ENCODE measurements at regions not wholly inside any gene's neighbourhood (a gene's known extent, or its start where the extent isn't known, plus 50 kb on each side); places are given as distances from the start of the nearest gene placed in this dataset.

- peaks cover 0 to 5% (median 0%) of the 10 kb centered on the region in 5 donors for H3K4me1 ChIP-seq (ENCODE audit: control insufficient read depth in 5 of 5, insufficient read depth in 5 of 5, low read length in 5 of 5)
- no peak overlapping the region for H3K27ac ChIP-seq (ENCODE audit: low read depth in 1 of 2, low read length in 1 of 2)
- no peak for DNase-seq
- peaks cover 0 to 3% (median 0%) of the 10 kb centered on the region in 3 donors for H3K27me3 ChIP-seq (ENCODE audit: control insufficient read depth in 3 of 3, insufficient read depth in 3 of 3, low read length in 2 of 3)
- ATAC-seq (ENCODE audit: insufficient read depth, low FRiP score), result no peak
- no peaks in the 10 kb centered on the region for H3K9me3 ChIP-seq (ENCODE audit: control insufficient read depth in 4 of 4, insufficient read depth in 3 of 4, low read length in 3 of 4)
- H3K4me3 ChIP-seq, result no peak overlapping the region
- H3K36me3 ChIP-seq (ENCODE audit: control insufficient read depth in 4 of 4, insufficient read depth in 4 of 4, low read length in 4 of 4), result no peaks in the 10 kb centered on the region
- no peak for TF ChIP-seq CTCF (IDR thresholded peaks at IDR 0.05; ENCODE audit: control extremely low read depth, extremely low read depth)
- 87 to 90% methylated on average over 6 of the region's 6 CpGs for WGBS, 2 donors
- no peak overlapping the region for H3K9ac ChIP-seq (ENCODE audit: insufficient read depth in 1 of 2, low read length in 2 of 2)
Observed at GRCh38 chr1:239775466-239775865, 316.2 kb upstream of the FMN2 start.

GRCh38 chr1:239778208-239778813 lies 313.4 kb upstream of the FMN2 start:
- Histone ChIP-seq H3K4me3 (no peak overlapping the region), H3K36me3 (ENCODE audit: control insufficient read depth in 4 of 4, insufficient read depth in 4 of 4, low read length in 4 of 4) (no peaks in the 10 kb centered on the region), H3K9me3 (ENCODE audit: control insufficient read depth in 4 of 4, insufficient read depth in 3 of 4, low read length in 3 of 4) (no peaks in the 10 kb centered on the region), H3K4me1 (ENCODE audit: control insufficient read depth in 5 of 5, insufficient read depth in 5 of 5, low read length in 5 of 5) (peaks cover 0 to 5% (median 0%) of the 10 kb centered on the region in 5 donors), H3K27ac (ENCODE audit: low read depth in 1 of 2, low read length in 1 of 2) (no peak overlapping the region), H3K27me3 (ENCODE audit: control insufficient read depth in 3 of 3, insufficient read depth in 3 of 3, low read length in 2 of 3) (no peaks in the 10 kb centered on the region), H3K9ac (ENCODE audit: insufficient read depth in 1 of 2, low read length in 2 of 2) (no peak overlapping the region)
- DNase-seq (peak in 2 of 3 donors; percentile 10 to 22), ATAC-seq (ENCODE audit: insufficient read depth, low FRiP score) (no peak)
- 45 to 68% methylated on average over 6 of the region's 6 CpGs for WGBS, 2 donors
- no peak for TF ChIP-seq CTCF (IDR thresholded peaks at IDR 0.05; ENCODE audit: control extremely low read depth, extremely low read depth)

- ATAC-seq (ENCODE audit: insufficient read depth, low FRiP score) (no peak), DNase-seq (no peak)
- no peak overlapping the region for H3K27ac ChIP-seq (ENCODE audit: low read depth in 1 of 2, low read length in 1 of 2)
- no peak overlapping the region for H3K4me3 ChIP-seq
- peaks cover 0 to 5% (median 0%) of the 10 kb centered on the region in 5 donors for H3K4me1 ChIP-seq (ENCODE audit: control insufficient read depth in 5 of 5, insufficient read depth in 5 of 5, low read length in 5 of 5)
- H3K36me3 ChIP-seq (ENCODE audit: control insufficient read depth in 4 of 4, insufficient read depth in 4 of 4, low read length in 4 of 4), result no peaks in the 10 kb centered on the region
- no peak overlapping the region for H3K9ac ChIP-seq (ENCODE audit: insufficient read depth in 1 of 2, low read length in 2 of 2)
- WGBS, 2 donors, result 98% methylated on average over 2 of the region's 2 CpGs
- H3K9me3 ChIP-seq (ENCODE audit: control insufficient read depth in 4 of 4, insufficient read depth in 3 of 4, low read length in 3 of 4), result peaks cover 0 to 1% (median 0%) of the 10 kb centered on the region in 4 donors
- TF ChIP-seq CTCF (IDR thresholded peaks at IDR 0.05; ENCODE audit: control extremely low read depth, extremely low read depth), result no peak
- H3K27me3 ChIP-seq (ENCODE audit: control insufficient read depth in 3 of 3, insufficient read depth in 3 of 3, low read length in 2 of 3), result no peaks in the 10 kb centered on the region
Observed at GRCh38 chr1:239779962-239780361, 311.7 kb upstream of the FMN2 start.

GRCh38 chr1:239784896-239785295 lies 306.8 kb upstream of the FMN2 start:
- Histone ChIP-seq H3K27ac (ENCODE audit: low read depth in 1 of 2, low read length in 1 of 2) (no peak overlapping the region), H3K36me3 (ENCODE audit: control insufficient read depth in 4 of 4, insufficient read depth in 4 of 4, low read length in 4 of 4) (no peaks in the 10 kb centered on the region), H3K4me3 (no peak overlapping the region), H3K27me3 (ENCODE audit: control insufficient read depth in 3 of 3, insufficient read depth in 3 of 3, low read length in 2 of 3) (peaks cover 0 to 4% (median 0%) of the 10 kb centered on the region in 3 donors), H3K9me3 (ENCODE audit: control insufficient read depth in 4 of 4, insufficient read depth in 3 of 4, low read length in 3 of 4) (peaks cover 0 to 5% (median 0%) of the 10 kb centered on the region in 4 donors), H3K4me1 (ENCODE audit: control insufficient read depth in 5 of 5, insufficient read depth in 5 of 5, low read length in 5 of 5) (no peaks in the 10 kb centered on the region), H3K9ac (ENCODE audit: insufficient read depth in 1 of 2, low read length in 2 of 2) (no peak overlapping the region)
- 82 to 88% methylated on average over 3 of the region's 3 CpGs for WGBS, 2 donors
- DNase-seq (no peak), ATAC-seq (ENCODE audit: insufficient read depth, low FRiP score) (no peak)
- TF ChIP-seq CTCF (IDR thresholded peaks at IDR 0.05; ENCODE audit: control extremely low read depth, extremely low read depth), result no peak

Measured in lung (tissue), 11 donors.